Kidney epithelial cell (primary cell): ENCODE measurements at regions not wholly inside any gene's neighbourhood (a gene's known extent, or its start where the extent isn't known, plus 50 kb on each side); places are given as distances from the start of the nearest gene placed in this dataset.

Source experiments
- DNase-seq: peaks from one replicate; pipeline ENCODE4 v3.0.0-alpha.2; 2010; ENCODE audit warnings: low read depth
- H3K27me3 ChIP-seq: 2 replicates; pipeline ENCODE4 v1.6.0; 2011; ENCODE audit warnings: low read length; ENCODE audit not compliant: control insufficient read depth, insufficient read depth
- H3K36me3 ChIP-seq: 2 replicates; pipeline ENCODE4 v1.5.1; 2011; ENCODE audit warnings: low read length; ENCODE audit not compliant: control insufficient read depth, insufficient read depth
- H3K4me3 ChIP-seq: 2 replicates; pipeline ENCODE4 v1.5.1; 2011; ENCODE audit warnings: low read depth, mild to moderate bottlenecking, control low read depth, low read length
- TF ChIP-seq, protein P1 (sequence below): IDR thresholded peaks from 2 replicates; pipeline ENCODE4 v1.5.1; 2011; ENCODE audit warnings: mild to moderate bottlenecking, moderate library complexity, low read length, control low read depth, inconsistent platforms; ENCODE audit not compliant: insufficient read depth, poor library complexity, severe bottlenecking

GRCh38 chr22:22786301-22787115 is 101.1 kb upstream of the IGLL5 start:
- TF ChIP-seq, protein P1, sequence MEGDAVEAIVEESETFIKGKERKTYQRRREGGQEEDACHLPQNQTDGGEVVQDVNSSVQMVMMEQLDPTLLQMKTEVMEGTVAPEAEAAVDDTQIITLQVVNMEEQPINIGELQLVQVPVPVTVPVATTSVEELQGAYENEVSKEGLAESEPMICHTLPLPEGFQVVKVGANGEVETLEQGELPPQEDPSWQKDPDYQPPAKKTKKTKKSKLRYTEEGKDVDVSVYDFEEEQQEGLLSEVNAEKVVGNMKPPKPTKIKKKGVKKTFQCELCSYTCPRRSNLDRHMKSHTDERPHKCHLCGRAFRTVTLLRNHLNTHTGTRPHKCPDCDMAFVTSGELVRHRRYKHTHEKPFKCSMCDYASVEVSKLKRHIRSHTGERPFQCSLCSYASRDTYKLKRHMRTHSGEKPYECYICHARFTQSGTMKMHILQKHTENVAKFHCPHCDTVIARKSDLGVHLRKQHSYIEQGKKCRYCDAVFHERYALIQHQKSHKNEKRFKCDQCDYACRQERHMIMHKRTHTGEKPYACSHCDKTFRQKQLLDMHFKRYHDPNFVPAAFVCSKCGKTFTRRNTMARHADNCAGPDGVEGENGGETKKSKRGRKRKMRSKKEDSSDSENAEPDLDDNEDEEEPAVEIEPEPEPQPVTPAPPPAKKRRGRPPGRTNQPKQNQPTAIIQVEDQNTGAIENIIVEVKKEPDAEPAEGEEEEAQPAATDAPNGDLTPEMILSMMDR: no peak
- Histone ChIP-seq H3K4me3 (no peak overlapping the region), H3K27me3 (no peaks in the 10 kb centered on the region), H3K36me3 (no peaks in the 10 kb centered on the region)
- DNase-seq: no peak

DNA sequence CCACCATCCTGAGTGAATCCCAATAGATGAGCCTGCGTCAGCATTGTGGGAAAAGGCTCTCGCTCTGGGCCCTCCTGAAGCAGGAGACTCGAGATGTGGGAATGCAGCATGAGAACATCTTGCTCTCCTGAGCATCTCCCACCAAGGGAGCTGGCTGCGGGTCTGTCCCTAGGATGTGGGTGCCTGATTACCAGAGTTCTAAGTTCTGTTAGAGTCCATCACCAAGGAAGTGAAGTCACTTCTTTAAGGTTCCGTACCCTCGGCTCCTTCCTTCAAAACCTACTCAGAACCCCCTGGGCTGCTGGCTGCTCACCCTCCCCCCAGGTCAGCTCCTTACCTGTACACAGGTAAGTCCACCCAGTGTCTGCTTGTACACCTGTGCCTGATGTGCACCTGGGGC is 100.5 kb upstream of the IGLL5 start:
- no peak for DNase-seq
- no peak overlapping the region for H3K4me3 ChIP-seq
- TF ChIP-seq, protein P1: no peak
- no peaks in the 10 kb centered on the region for H3K27me3 ChIP-seq
- H3K36me3 ChIP-seq: no peaks in the 10 kb centered on the region

DNA sequence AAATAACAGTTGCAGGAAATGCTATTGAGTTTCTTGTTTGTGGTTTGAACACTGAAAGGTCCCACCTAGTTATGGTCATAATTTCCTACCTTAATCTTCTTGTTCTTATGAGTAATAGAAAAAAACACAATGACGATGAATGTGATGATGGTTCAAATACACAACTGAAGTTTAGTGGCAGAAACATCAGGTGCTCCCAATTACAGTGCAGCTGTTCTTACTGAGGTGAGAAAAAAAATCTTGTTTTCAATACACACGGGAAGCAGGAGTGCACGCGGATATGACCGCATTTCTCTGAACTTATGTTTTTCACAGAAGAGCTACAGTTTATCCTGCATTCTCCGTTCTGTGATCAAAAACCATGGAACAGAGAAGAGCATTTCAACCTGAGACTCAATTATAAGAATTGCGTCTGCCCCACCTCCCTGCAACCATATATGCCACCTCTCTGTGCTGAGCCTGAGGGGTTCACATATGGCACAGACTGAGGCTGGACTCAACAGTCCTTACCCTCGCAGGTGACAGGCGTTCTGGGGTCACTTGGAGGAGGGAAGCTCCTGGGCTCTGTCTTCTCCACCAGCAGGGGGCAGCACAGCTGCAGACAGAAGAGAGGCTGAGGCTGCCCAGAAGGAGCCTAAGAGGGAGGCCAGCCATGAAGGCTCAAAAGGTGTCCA is 99.7 kb upstream of the IGLL5 start:
- no peak for DNase-seq
- H3K36me3 ChIP-seq: no peaks in the 10 kb centered on the region
- TF ChIP-seq, protein P1: peak; percentile 73

GRCh38 chr22:22788460-22789037 is 99.1 kb upstream of the IGLL5 start:
- no peaks in the 10 kb centered on the region for H3K27me3 ChIP-seq
- TF ChIP-seq, protein P1: no peak
- DNase-seq: no peak
- H3K4me3 ChIP-seq: no peak overlapping the region
- no peaks in the 10 kb centered on the region for H3K36me3 ChIP-seq

More for the DNA sequence above, 99.7 kb upstream of the IGLL5 start:
- no peaks in the 10 kb centered on the region for H3K27me3 ChIP-seq
- no peak overlapping the region for H3K4me3 ChIP-seq

- Histone ChIP-seq H3K4me3 (no peak overlapping the region), H3K27me3 (no peaks in the 10 kb centered on the region), H3K36me3 (no peaks in the 10 kb centered on the region)
- TF ChIP-seq, protein P1: no peak
- DNase-seq: no peak
Observed at GRCh38 chr22:22789233-22789921, 98.2 kb upstream of the IGLL5 start.
